SK-N-SH (cell line): ENCODE measurements at regions not wholly inside any gene's neighbourhood (a gene's known extent, or its start where the extent isn't known, plus 50 kb on each side); places are given as distances from the start of the nearest gene placed in this dataset.

Source experiments
- CTCF ChIP-seq: fragments of 200-600 bp; sonication (generic); IDR thresholded peaks from 2 replicates; pipeline ENCODE4 v1.6.1; 2017; ENCODE audit warnings: antibody characterized with exemption, mild to moderate bottlenecking, moderate library complexity
- ELF1 ChIP-seq: IDR thresholded peaks from 2 replicates; pipeline ENCODE4 v1.4.0; 2012
- IRF3 ChIP-seq: fragments of 150-350 bp; IDR thresholded peaks from 2 replicates; pipeline ENCODE4 v1.6.1; 2016; ENCODE audit warnings: mild to moderate bottlenecking, low read depth, low read length
- JUND ChIP-seq: IDR thresholded peaks from 2 replicates; pipeline ENCODE4 v1.4.0; 2012
- MXI1 ChIP-seq: IDR thresholded peaks from 2 replicates; pipeline ENCODE4 v1.6.1; 2012; ENCODE audit warnings: mild to moderate bottlenecking, low read depth, low read length, improper control_type of control experiment
- POLR2AphosphoS5 ChIP-seq: IDR thresholded peaks from 2 replicates; pipeline ENCODE4 v1.6.1; 2012; ENCODE audit warnings: low read depth, low read length
- REST ChIP-seq: IDR thresholded peaks from 2 replicates; pipeline ENCODE4 v1.6.1; 2012; ENCODE audit warnings: mild to moderate bottlenecking, low read depth, low read length, moderate library complexity
- RXRA ChIP-seq: IDR thresholded peaks from 2 replicates; pipeline ENCODE4 v1.4.0; 2012; ENCODE audit warnings: low read depth, mild to moderate bottlenecking, borderline replicate concordance

- TF ChIP-seq IRF3 (no peak), ELF1 (no peak), MXI1 (no peak), RXRA (no peak), REST (no peak), POLR2AphosphoS5 (no peak), CTCF (no peak), JUND (no peak)
These were observed 2695.8 kb downstream of the PCDH9 start for GRCh38 chr13:64534302-64534701.
